ENCODE measurements at regions not wholly inside any gene's neighbourhood (a gene's known extent, or its start where the extent isn't known, plus 50 kb on each side); places are given as distances from the start of the nearest gene placed in this dataset.

GRCh38 chr19:28402701-28403290, 810.2 kb downstream of the UQCRFS1 start:
- H3K4me3 ChIP-seq (ENCODE audit: low read depth, low read length): no peak overlapping the region

- H3K4me3 ChIP-seq (ENCODE audit: low read depth, low read length): no peak overlapping the region
These were observed 811.1 kb downstream of the UQCRFS1 start for GRCh38 chr19:28401739-28402424.

- H3K4me3 ChIP-seq (ENCODE audit: low read depth, low read length): no peak overlapping the region
These were observed 811.8 kb downstream of the UQCRFS1 start for GRCh38 chr19:28400953-28401671.

- H3K4me3 ChIP-seq (ENCODE audit: low read depth, low read length): no peak overlapping the region
These were observed 813.8 kb downstream of the UQCRFS1 start for GRCh38 chr19:28399187-28399586.

GRCh38 chr19:28397800-28398199, 815.2 kb downstream of the UQCRFS1 start:
- no peak overlapping the region for H3K4me3 ChIP-seq (ENCODE audit: low read depth, low read length)

GRCh38 chr19:28397306-28397705, 815.6 kb downstream of the UQCRFS1 start:
- no peak overlapping the region for H3K4me3 ChIP-seq (ENCODE audit: low read depth, low read length)

- H3K4me3 ChIP-seq (ENCODE audit: low read depth, low read length): no peak overlapping the region
These were observed 816.6 kb downstream of the UQCRFS1 start for GRCh38 chr19:28396287-28396831.

GRCh38 chr19:28394725-28395124, 818.2 kb downstream of the UQCRFS1 start:
- H3K4me3 ChIP-seq (ENCODE audit: low read depth, low read length): no peak overlapping the region

GRCh38 chr19:28393574-28394336, 819.2 kb downstream of the UQCRFS1 start:
- H3K4me3 ChIP-seq (ENCODE audit: low read depth, low read length): no peak overlapping the region

- no peak overlapping the region for H3K4me3 ChIP-seq (ENCODE audit: low read depth, low read length)
These were observed 824.0 kb downstream of the UQCRFS1 start for GRCh38 chr19:28388988-28389387.

- H3K4me3 ChIP-seq (ENCODE audit: low read depth, low read length): no peak overlapping the region
These were observed 825.4 kb downstream of the UQCRFS1 start for GRCh38 chr19:28387507-28387906.

GRCh38 chr19:28386470-28386869, 826.5 kb downstream of the UQCRFS1 start:
- no peak overlapping the region for H3K4me3 ChIP-seq (ENCODE audit: low read depth, low read length)

- H3K4me3 ChIP-seq (ENCODE audit: low read depth, low read length): no peak overlapping the region
These were observed 826.9 kb downstream of the UQCRFS1 start for GRCh38 chr19:28386066-28386465.

GRCh38 chr19:28377077-28377476, 835.9 kb downstream of the UQCRFS1 start:
- no peak overlapping the region for H3K4me3 ChIP-seq (ENCODE audit: low read depth, low read length)

GRCh38 chr19:28374971-28375370, 838.0 kb downstream of the UQCRFS1 start:
- H3K4me3 ChIP-seq (ENCODE audit: low read depth, low read length): no peak overlapping the region

- no peak overlapping the region for H3K4me3 ChIP-seq (ENCODE audit: low read depth, low read length)
These were observed 840.2 kb downstream of the UQCRFS1 start for GRCh38 chr19:28372576-28373247.

- H3K4me3 ChIP-seq (ENCODE audit: low read depth, low read length): no peak overlapping the region
These were observed 845.8 kb downstream of the UQCRFS1 start for GRCh38 chr19:28367146-28367545.

GRCh38 chr19:28363254-28363653, 849.7 kb downstream of the UQCRFS1 start:
- H3K4me3 ChIP-seq (ENCODE audit: low read depth, low read length): no peak overlapping the region

- no peak overlapping the region for H3K4me3 ChIP-seq (ENCODE audit: low read depth, low read length)
These were observed 853.2 kb downstream of the UQCRFS1 start for GRCh38 chr19:28359431-28360414.
